DMS 273 (cell line): ENCODE measurements at regions not wholly inside any gene's neighbourhood (a gene's known extent, or its start where the extent isn't known, plus 50 kb on each side); places are given as distances from the start of the nearest gene placed in this dataset.

Source experiments
- DNase-seq: peaks from one replicate; lab custom pipeline; 2025; ENCODE audit not compliant: unreplicated experiment; lab: John Stamatoyannopoulos, UW

- DNase-seq, result no peak
These were observed 78.6 kb upstream of the ADAMTS9 start for GRCh38 chr3:64766440-64766839.

GRCh38 chr3:64765947-64766346 lies 78.1 kb upstream of the ADAMTS9 start:
- no peak for DNase-seq

DNA sequence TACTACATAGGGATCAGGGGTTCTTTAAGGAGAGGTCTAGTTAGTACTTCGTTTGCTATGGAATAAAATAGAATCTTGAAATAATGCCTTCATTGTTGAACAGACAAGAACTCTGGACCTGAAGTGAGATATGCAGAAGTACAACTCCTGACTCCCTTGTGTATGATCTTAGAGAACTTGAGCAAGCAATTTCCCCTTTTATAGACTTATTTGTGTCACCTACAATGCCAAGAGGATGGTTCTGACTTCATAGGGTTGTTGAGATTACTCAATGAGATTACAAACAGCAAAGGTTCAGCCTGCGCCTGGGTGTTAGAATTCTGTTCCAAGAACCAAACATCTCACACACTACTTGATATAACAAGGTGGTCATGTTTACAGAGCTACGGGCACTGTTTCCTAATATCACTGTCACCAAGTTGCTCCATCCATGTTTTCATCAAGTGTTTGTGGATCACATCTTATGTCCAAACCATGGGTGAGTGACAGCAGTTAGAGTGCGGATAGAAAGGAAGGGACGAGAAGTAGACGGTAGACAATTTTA lies 76.7 kb upstream of the ADAMTS9 start:
- no peak for DNase-seq

- no peak for DNase-seq
These were observed 76.2 kb upstream of the ADAMTS9 start for GRCh38 chr3:64763980-64764379.

DNA sequence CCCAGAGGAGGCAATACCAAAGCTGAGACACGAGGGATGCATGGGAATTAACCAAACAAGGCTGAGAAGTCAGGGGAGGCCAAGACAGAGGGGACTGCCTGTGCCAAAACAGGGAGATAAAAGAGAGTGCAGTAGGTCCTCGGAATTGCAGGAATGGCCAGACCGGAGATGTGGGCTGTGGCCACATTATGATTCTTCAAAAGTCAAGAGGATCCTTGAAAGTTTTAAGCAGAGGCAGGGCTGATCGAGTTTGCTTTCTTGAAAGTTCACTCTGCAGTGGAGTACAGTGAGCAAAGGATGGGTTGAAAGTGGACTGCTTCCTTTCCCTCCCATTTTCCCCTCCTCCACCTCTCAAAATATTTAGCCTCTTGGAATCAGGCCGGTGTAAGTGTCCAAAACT lies 73.9 kb upstream of the ADAMTS9 start:
- no peak for DNase-seq

DNA sequence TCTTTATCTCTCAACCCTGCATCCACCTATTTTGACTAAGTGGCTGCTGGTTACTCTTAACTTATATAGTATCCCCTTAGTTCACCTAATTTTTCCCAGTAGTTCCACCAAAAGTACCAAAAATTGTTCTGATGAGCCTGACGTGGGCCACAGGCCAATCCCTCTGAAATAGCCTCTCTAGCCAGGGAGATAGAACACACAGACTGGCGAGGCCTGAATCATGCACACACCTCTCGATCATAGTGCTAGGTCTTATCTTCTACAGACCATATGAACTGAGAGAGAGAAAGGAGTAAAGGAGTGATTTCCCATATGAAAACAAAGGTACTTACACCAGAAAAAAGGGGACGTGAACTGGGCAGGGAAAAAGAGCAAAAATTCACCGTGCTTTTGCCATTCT lies 72.5 kb upstream of the ADAMTS9 start:
- DNase-seq, result no peak

GRCh38 chr3:64759811-64760210 lies 72.0 kb upstream of the ADAMTS9 start:
- DNase-seq, result no peak

DNA sequence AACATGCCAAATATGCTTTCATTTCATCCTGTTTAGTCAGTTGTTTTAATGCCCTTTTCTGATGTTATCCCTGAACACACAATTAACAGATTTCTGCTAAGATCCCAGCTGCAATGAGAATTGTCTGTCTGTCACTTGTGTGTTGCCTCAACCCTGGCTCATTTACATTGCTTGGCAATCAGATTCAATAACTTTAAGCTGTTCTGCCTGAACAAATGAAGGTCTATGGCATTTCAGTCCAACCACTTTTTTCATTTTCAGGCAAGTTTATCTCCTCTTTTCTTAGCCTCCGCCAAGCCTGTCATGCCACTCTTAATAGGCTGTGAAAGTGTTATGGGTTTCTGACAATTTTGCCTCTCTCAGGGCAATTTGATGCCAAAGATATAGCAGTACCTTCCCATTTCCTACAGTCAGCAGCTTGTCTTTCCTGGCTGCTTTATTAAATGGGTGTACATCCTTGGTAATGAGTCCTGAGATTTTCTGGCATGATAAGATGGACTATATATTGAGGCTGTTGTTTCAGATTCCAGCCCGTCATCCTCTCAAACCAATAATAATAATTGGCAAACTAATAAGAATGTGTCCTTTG lies 68.7 kb upstream of the ADAMTS9 start:
- no peak for DNase-seq

- DNase-seq, result no peak
These were observed 60.6 kb upstream of the ADAMTS9 start for GRCh38 chr3:64748244-64748904.

DNA sequence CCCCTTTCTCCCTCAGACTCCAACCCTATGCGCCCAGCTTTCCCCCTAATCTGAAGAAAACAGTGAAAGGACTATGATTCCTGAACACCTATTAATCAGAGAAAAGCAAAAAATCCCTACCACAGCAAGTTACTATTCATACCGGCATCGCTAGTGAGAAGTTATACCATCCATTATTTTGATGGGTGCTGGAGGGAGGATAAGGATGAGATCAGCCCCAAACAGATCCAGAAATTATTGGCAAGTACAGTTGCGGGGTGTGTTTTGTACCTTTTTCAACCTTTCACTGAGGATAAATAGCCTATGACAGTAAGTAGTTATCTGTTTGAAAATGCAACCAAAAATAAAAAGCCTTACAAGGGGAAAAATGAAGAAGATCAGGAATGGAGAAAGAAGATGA lies 59.9 kb upstream of the ADAMTS9 start:
- no peak for DNase-seq

GRCh38 chr3:64743887-64744243 lies 56.1 kb upstream of the ADAMTS9 start:
- DNase-seq, result no peak

DNA sequence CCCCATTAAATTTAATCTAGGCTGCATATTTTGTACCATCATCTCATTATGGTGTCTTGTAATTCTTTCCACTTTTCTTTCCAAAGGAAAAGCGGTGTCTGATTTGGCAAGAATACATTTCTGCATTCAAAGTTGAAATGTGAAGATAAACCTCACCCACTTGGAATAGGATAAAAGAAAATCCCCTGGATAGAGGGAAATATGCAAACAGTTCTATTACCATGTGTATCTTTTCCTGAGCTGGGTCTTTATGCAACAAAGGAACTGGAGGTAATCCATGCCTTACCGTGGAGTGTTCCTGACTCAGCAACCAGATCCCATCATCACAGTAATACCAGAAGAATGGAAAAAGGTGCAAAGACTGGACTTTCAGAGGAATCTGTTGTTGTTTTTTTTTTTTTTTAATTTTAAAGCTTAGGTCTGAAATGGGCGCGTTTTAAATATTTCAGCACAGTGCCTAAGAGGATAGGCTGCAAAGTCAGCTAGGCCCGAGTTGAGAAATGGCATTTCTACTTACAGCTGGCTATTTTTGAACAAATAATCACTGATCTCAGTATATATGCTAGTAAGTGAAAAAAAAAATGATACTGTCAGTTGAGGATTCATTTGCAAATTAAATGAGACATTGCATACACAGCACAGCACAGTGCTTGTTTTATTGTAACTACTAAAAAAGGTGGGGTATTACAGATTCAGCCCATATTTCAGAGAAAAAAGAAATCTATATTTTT lies 55.5 kb upstream of the ADAMTS9 start:
- DNase-seq, result no peak

- DNase-seq, result no peak
These were observed 53.5 kb upstream of the ADAMTS9 start for GRCh38 chr3:64741341-64741740.

- no peak for DNase-seq
These were observed 52.3 kb upstream of the ADAMTS9 start for GRCh38 chr3:64739971-64740631.
